CD4-positive, alpha-beta T cell (primary cell): ENCODE measurements at regions not wholly inside any gene's neighbourhood (a gene's known extent, or its start where the extent isn't known, plus 50 kb on each side); places are given as distances from the start of the nearest gene placed in this dataset.

Experiments
- ATAC-seq: fragments of 200-7000 bp; cut with Tn5 transposase; one replicate; pipeline ENCODE4 v1.10.0; 2022; ENCODE audit warnings: mild to moderate bottlenecking; ENCODE audit not compliant: poor library complexity
- CTCF ChIA-PET: fragments of 350-600 bp; sonication (Branson Sonifier 250); formaldehyde crosslinking; loops from one replicate; lab custom pipeline; 2021; ENCODE audit warnings: antibody characterized with exemption, inconsistent platforms; lab: Charles Lee
- POLR2A ChIA-PET: fragments of 350-600 bp; sonication (Branson Sonifier 250); formaldehyde crosslinking; loops from one replicate; lab custom pipeline; 2021; ENCODE audit warnings: antibody characterized with exemption, inconsistent platforms; lab: Charles Lee
- DNase-seq, 14 experiments: peaks; one replicate each; pipeline ENCODE4 v3.0.0-alpha.2; 2013 to 2020; ENCODE audit warnings: mixed read lengths in 2 of 14
- H3K27ac ChIP-seq, 2 donors: one replicate each; pipeline versions ENCODE4 v1.5.1 to v1.7.0; 2013; ENCODE audit warnings: low read length in 2 of 2, low read depth in 1 of 2, mild to moderate bottlenecking in 1 of 2
- H3K27me3 ChIP-seq, 2 experiments: 1 replicate in 1 of 2; 2 replicates in 1 of 2; pipeline versions ENCODE4 v1.6.1 to v1.7.0; 2013; ENCODE audit warnings: low read length in 2 of 2, control low read depth in 1 of 2, mild to moderate bottlenecking in 1 of 2, moderate library complexity in 1 of 2; ENCODE audit not compliant: insufficient read depth in 2 of 2, control insufficient read depth in 1 of 2
- H3K36me3 ChIP-seq: one replicate; pipeline ENCODE4 v1.6.1; 2013; ENCODE audit warnings: low read length, control low read depth; ENCODE audit not compliant: insufficient read depth
- H3K4me1 ChIP-seq: one replicate; pipeline ENCODE4 v1.6.1; 2013; ENCODE audit warnings: low read length, control low read depth; ENCODE audit not compliant: insufficient read depth
- H3K4me3 ChIP-seq: one replicate; pipeline ENCODE4 v1.5.1; 2013; ENCODE audit warnings: mild to moderate bottlenecking, low read length, moderate library complexity
- H3K9me3 ChIP-seq, 2 experiments: 1 replicate in 1 of 2; 2 replicates in 1 of 2; pipeline versions ENCODE4 v1.6.1 to v1.7.0; 2013; ENCODE audit warnings: low read length in 2 of 2, mild to moderate bottlenecking in 2 of 2, control low read depth in 1 of 2, moderate library complexity in 1 of 2; ENCODE audit not compliant: control insufficient read depth in 1 of 2, insufficient read depth in 1 of 2
- H3K27ac Mint-ChIP-seq: one replicate; pipeline ENCODE4 v1.8.0; 2020; ENCODE audit warnings: mixed read lengths
- H3K27me3 Mint-ChIP-seq: one replicate; pipeline ENCODE4 v1.8.0; 2021; ENCODE audit warnings: mixed read lengths
- H3K36me3 Mint-ChIP-seq: one replicate; pipeline ENCODE4 v1.8.0; 2021; ENCODE audit warnings: low read depth, mixed read lengths
- H3K4me1 Mint-ChIP-seq: one replicate; pipeline ENCODE4 v1.8.0; 2021; ENCODE audit warnings: low read depth, mixed read lengths
- H3K4me3 Mint-ChIP-seq: one replicate; pipeline ENCODE4 v1.8.0; 2020; ENCODE audit warnings: mild to moderate bottlenecking, mixed read lengths
- H3K9me3 Mint-ChIP-seq: one replicate; pipeline ENCODE4 v1.8.0; 2020; ENCODE audit warnings: mixed read lengths
- CTCF ChIP-seq: fragments of 200-600 bp; IDR thresholded peaks from one replicate; pipeline ENCODE4 v1.8.0; 2022; ENCODE audit warnings: antibody characterized with exemption, mild to moderate bottlenecking
- intact Hi-C, 2 experiments: fragments of 100-400 bp; cut with DNase I in 1 of 2; cut with micrococcal nuclease in 1 of 2; formaldehyde crosslinking; loops; one replicate each; pipeline versions ENCODE4 v1.15.1 to v1.9.0; 2023 to 2025; cut with DNase I, micrococcal nuclease

- H3K4me3 Mint-ChIP-seq: no peak overlapping the region
- ATAC-seq: no peak
These were observed 163.7 kb upstream of the KLHL29 start for GRCh38 chr2:23221236-23221635.

GRCh38 chr2:23221901-23222300 is 163.1 kb upstream of the KLHL29 start:
- ATAC-seq: no peak
- no peak overlapping the region for H3K27ac Mint-ChIP-seq
- no peaks in the 10 kb centered on the region for H3K36me3 Mint-ChIP-seq

More at GRCh38 chr2:23221236-23221635, 163.7 kb upstream of the KLHL29 start:
- no peak for TF ChIP-seq CTCF
- ChIA-PET CTCF (no interaction called here), POLR2A (no interaction called here)
- Histone ChIP-seq H3K27ac (no peak overlapping the region), H3K4me3 (no peak overlapping the region), H3K36me3 (no peaks in the 10 kb centered on the region), H3K27me3 (no peaks in the 10 kb centered on the region), H3K9me3 (no peaks in the 10 kb centered on the region), H3K4me1 (no peaks in the 10 kb centered on the region)
- H3K4me1 Mint-ChIP-seq: no peaks in the 10 kb centered on the region
- DNase-seq: no peak
- intact Hi-C loops: no loop called here
- no peaks in the 10 kb centered on the region for H3K9me3 Mint-ChIP-seq
- no peak overlapping the region for H3K27ac Mint-ChIP-seq
- H3K36me3 Mint-ChIP-seq: no peaks in the 10 kb centered on the region
- H3K27me3 Mint-ChIP-seq: no peaks in the 10 kb centered on the region

GRCh38 chr2:23230885-23231284 is 154.1 kb upstream of the KLHL29 start:
- Mint-ChIP-seq H3K9me3 (no peaks in the 10 kb centered on the region), H3K4me3 (no peak overlapping the region), H3K27ac (no peak overlapping the region), H3K36me3 (no peaks in the 10 kb centered on the region), H3K27me3 (no peaks in the 10 kb centered on the region), H3K4me1 (no peaks in the 10 kb centered on the region)
- Histone ChIP-seq H3K4me3 (no peak overlapping the region), H3K36me3 (no peaks in the 10 kb centered on the region), H3K27ac (no peak overlapping the region), H3K9me3 (peaks cover 0 to 5% of the 10 kb centered on the region in 2 experiments), H3K4me1 (no peaks in the 10 kb centered on the region), H3K27me3 (peaks cover 0 to 2% of the 10 kb centered on the region in 2 experiments)
- ChIA-PET POLR2A (no interaction called here), CTCF (no interaction called here)
- TF ChIP-seq CTCF: no peak
- intact Hi-C loops: no loop called here
- DNase-seq: no peak
- no peak for ATAC-seq

More at GRCh38 chr2:23221901-23222300, 163.1 kb upstream of the KLHL29 start:
- ChIA-PET CTCF (no interaction called here), POLR2A (no interaction called here)
- TF ChIP-seq CTCF: no peak
- H3K27ac ChIP-seq: no peak overlapping the region
- H3K9me3 Mint-ChIP-seq: no peaks in the 10 kb centered on the region
- no peaks in the 10 kb centered on the region for H3K4me1 ChIP-seq
- no peaks in the 10 kb centered on the region for H3K27me3 Mint-ChIP-seq
- H3K27me3 ChIP-seq: no peaks in the 10 kb centered on the region
- no peak overlapping the region for H3K4me3 ChIP-seq
- no peaks in the 10 kb centered on the region for H3K9me3 ChIP-seq
- no peak overlapping the region for H3K4me3 Mint-ChIP-seq
- no peak for DNase-seq
- intact Hi-C loops: no loop called here
- no peaks in the 10 kb centered on the region for H3K36me3 ChIP-seq
- no peaks in the 10 kb centered on the region for H3K4me1 Mint-ChIP-seq
